Erythroblast (primary cell): ENCODE measurements at regions not wholly inside any gene's neighbourhood (a gene's known extent, or its start where the extent isn't known, plus 50 kb on each side); places are given as distances from the start of the nearest gene placed in this dataset.
"Not testable (repeated sequence)": the region's sequence is repeated elsewhere in the genome, so short reads cannot be mapped to it uniquely, and the experiment has no call there.

Experiments used
- DNase-seq, 2 experiments: peaks; one replicate each; lab custom pipeline; 2025; lab: John Stamatoyannopoulos, UW
- GATA1 ChIP-seq: IDR thresholded peaks from 2 replicates; pipeline ENCODE4 v1.6.1; 2011; ENCODE audit warnings: low read depth, mild to moderate bottlenecking, control low read depth, low read length, moderate library complexity
- POLR2A ChIP-seq: IDR thresholded peaks from 2 replicates; pipeline ENCODE4 v1.6.1; 2011; ENCODE audit warnings: mild to moderate bottlenecking, low read length

DNA sequence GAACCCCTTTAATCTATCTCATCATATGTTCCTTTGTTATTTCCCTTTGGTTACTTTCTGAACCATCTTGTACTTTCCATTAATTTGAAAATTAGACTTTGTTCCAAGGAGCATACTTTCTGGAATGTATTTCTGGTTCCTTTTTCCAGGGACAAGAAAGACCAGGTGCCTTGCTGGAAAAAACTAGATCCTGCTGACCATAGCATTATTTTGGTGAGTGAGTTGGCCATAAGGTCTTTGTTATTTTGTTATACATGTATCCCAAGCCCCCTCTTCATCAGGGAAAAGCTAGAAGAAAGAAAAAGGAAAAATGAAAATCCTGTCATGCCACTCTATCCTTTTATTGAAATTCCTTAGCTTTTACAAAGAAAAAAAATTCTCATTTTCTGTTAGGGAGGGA is 228.1 kb upstream of the TFPI start:
- DNase-seq = no peak
- no peak for TF ChIP-seq GATA1
- no peak for TF ChIP-seq POLR2A

DNA sequence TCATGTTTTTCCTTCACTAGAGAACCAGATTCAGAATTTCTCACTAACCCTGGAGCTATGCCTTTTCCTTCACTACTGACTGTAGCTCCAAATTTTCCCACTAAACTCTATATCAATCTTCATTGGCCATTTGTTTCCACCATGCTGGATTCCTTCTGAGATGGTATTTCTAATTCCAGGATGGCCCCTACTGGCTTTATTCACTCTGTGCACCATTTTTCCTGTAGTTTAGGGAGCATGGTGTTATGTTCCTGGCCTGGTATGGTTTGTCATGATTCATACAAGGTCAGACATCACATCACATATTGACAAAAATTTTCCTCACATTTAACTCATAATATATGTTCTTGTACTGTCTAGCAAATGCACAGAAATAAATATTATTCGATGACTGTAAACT is 229.2 kb upstream of the TFPI start:
- no peak for DNase-seq

DNA sequence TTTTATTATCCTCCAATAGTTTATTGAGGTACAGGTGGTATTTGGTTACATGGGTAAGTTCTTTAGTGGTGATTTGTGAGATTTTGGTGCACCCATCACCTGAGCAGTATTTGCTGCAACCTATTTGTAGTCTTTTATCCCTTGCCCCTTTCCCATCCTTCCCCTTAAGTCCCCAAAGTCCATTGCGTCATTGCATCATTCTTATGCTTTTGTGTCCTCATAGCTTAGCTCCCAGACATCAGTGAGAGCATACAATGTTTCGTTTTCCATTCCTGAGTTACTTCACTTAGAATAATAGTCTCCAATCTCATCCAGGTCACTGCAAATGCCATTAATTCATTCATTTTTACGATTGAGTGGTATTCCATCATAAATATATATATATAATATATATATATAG is 229.9 kb upstream of the TFPI start:
- not testable (repeated sequence) for DNase-seq

More for the DNA sequence above, 229.2 kb upstream of the TFPI start:
- TF ChIP-seq POLR2A = no peak
- no peak for TF ChIP-seq GATA1

GRCh38 chr2:187799601-187800000 is 245.4 kb upstream of the TFPI start:
- no peak for TF ChIP-seq GATA1
- TF ChIP-seq POLR2A = no peak
- DNase-seq = no peak

GRCh38 chr2:187803816-187804215 is 249.6 kb upstream of the TFPI start:
- TF ChIP-seq POLR2A = no peak
- TF ChIP-seq GATA1 = no peak
- no peak for DNase-seq

DNA sequence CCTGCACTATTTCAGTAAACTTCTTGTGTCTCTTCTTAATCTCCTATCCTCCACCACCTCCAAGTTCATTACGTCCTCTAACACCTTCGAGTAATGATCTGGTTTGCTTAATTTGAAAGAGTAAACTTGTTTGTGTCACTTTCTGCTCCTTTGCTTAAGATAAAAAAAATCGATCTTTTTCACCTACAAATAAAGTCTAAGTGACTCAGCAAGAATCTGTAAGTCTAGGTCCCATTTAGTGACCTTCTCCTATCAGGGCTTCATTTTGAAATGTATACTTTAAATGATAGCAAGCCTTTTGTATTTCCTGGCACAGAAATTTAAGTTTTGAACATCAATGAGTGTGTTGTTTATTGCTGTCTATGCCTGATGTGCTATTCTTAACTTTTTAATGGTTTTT is 260.9 kb upstream of the TFPI start:
- TF ChIP-seq GATA1 (no peak), POLR2A (no peak)
- no peak for DNase-seq

- no peak for DNase-seq
- no peak for TF ChIP-seq POLR2A
Measured at GRCh38 chr2:187819624-187820023, 265.4 kb upstream of the TFPI start.

GRCh38 chr2:187825108-187825507 is 270.9 kb upstream of the TFPI start:
- DNase-seq = no peak
- TF ChIP-seq POLR2A (no peak), GATA1 (no peak)

DNA sequence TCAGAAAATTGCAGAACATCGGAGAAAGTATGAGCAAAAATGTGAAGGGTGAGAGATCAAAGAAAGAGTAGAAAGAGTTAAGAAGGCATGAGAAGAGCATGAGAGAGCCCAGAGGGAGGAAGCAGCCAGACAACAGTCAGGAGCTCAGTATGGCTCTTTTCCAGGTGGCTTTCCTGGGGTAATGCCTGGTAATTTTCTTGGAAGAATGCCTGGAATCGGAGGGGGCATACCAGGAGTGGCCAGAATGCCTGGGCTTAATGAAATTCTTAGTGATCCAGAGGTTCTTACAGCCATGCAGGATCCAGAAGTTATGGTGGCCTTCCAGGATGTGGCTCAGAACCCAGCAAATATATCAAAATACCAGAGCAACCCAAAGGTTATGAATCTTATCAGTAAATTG is 271.8 kb upstream of the TFPI start:
- TF ChIP-seq POLR2A (no peak), GATA1 (no peak)
- DNase-seq = no peak

- TF ChIP-seq GATA1 (no peak), POLR2A (no peak)
- DNase-seq = no peak
Measured at GRCh38 chr2:187834787-187835186, 280.6 kb upstream of the TFPI start.

DNA sequence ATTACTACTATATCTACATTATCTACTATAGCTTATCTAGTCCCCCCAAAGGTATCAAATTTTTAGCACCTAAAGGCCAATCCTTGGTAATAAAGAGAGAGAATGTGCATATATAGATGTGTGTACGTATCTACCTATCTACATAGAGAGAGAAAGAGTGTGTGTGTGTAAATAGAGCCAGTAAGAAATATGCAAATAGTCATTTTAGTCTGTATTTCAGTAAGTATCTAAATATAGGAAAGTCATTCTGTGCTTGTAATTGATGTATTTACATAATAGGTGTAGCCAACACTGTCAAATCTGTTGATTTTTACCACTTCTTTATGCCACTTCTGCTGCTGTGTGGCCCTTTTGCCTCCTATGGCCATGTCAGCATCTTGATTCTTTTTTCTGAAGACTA is 284.5 kb upstream of the TFPI start:
- no peak for DNase-seq
- no peak for TF ChIP-seq GATA1
- TF ChIP-seq POLR2A = no peak

GRCh38 chr2:187842315-187842714 is 288.1 kb upstream of the TFPI start:
- TF ChIP-seq POLR2A = no peak
- no peak for TF ChIP-seq GATA1
- DNase-seq = no peak

- DNase-seq = peak; percentile 55 to 70
- TF ChIP-seq POLR2A (no peak), GATA1 (no peak)
Measured at GRCh38 chr2:187842978-187843847, 289.0 kb upstream of the TFPI start.

- no peak for TF ChIP-seq POLR2A
- no peak for TF ChIP-seq GATA1
Measured at GRCh38 chr2:187847245-187848208, 293.3 kb upstream of the TFPI start.

More at GRCh38 chr2:187847245-187848208, 293.3 kb upstream of the TFPI start:
- DNase-seq = no peak
